ENCODE measurements at regions not wholly inside any gene's neighbourhood (a gene's known extent, or its start where the extent isn't known, plus 50 kb on each side); places are given as distances from the start of the nearest gene placed in this dataset.

- no peaks in the 10 kb centered on the region for H3K27me3 ChIP-seq (ENCODE audit: insufficient read depth, low read length)
- H3K9me3 ChIP-seq (ENCODE audit: control insufficient read depth, low read depth, low read length): no peaks in the 10 kb centered on the region
- Mint-ChIP-seq H3K9me3 (peaks cover 8 to 13% of the 10 kb centered on the region in 2 experiments; a peak in 4 of 5 replicates), H3K4me3 (no peak overlapping the region), H3K27me3 (ENCODE audit: low read depth) (no peaks in the 10 kb centered on the region), H3K27ac (no peak overlapping the region), H3K36me3 (ENCODE audit: insufficient read depth in 1 of 3, low read depth in 3 of 3) (peaks cover 2 to 19% (median 2%) of the 10 kb centered on the region in 3 experiments; a peak in 4 of 7 replicates), H3K4me1 (peaks cover 4 to 18% of the 10 kb centered on the region in 2 experiments)
- no peak overlapping the region for H3T11ph ChIP-seq (ENCODE audit: low read length)
- no peak overlapping the region for H3K4ac ChIP-seq (ENCODE audit: low read depth, low read length)
- H3K4me2 ChIP-seq (ENCODE audit: insufficient read depth, insufficient read length, low read length): no peak overlapping the region
- H2AK5ac ChIP-seq (ENCODE audit: insufficient read length, low read length): no peak overlapping the region
- no peak overlapping the region for H2BK15ac ChIP-seq (ENCODE audit: low read depth, low read length)
- no peak for TF ChIP-seq CTCF (conservative IDR thresholded peaks at IDR 0.05)
- H3K79me2 ChIP-seq (ENCODE audit: insufficient read depth, low read length): no peaks in the 10 kb centered on the region
- H2AFZ ChIP-seq (ENCODE audit: low read length): no peak overlapping the region
- H2BK20ac ChIP-seq (ENCODE audit: low read depth, low read length, poor library complexity, severe bottlenecking): no peak overlapping the region
- H2BK120ac ChIP-seq (ENCODE audit: low read depth, low read length, poor library complexity, severe bottlenecking): no peak overlapping the region
- H3K14ac ChIP-seq (ENCODE audit: insufficient read depth, low read length): no peak overlapping the region
- no peak overlapping the region for H3K23ac ChIP-seq (ENCODE audit: insufficient read length, low read depth, low read length)
- H3K27ac ChIP-seq (ENCODE audit: insufficient read length, low read depth, low read length): no peak overlapping the region
- no peak overlapping the region for H4K8ac ChIP-seq (replicated peaks; ENCODE audit: insufficient read length, low read depth, low read length)
- H4K91ac ChIP-seq (ENCODE audit: insufficient read length, low read depth, low read length): no peak overlapping the region
- DNase-seq: no peak
- H3K79me1 ChIP-seq (ENCODE audit: insufficient read depth, low read depth, low read length, poor library complexity, severe bottlenecking): no peaks in the 10 kb centered on the region
- no peaks in the 10 kb centered on the region for H3K23me2 ChIP-seq (ENCODE audit: insufficient read length, low read depth, low read length, poor library complexity, severe bottlenecking)
- H4K5ac ChIP-seq (ENCODE audit: insufficient read length, low read depth, low read length): no peak overlapping the region
- no peaks in the 10 kb centered on the region for H4K20me1 ChIP-seq (ENCODE audit: control insufficient read depth, insufficient read depth, insufficient read length)
- no peak overlapping the region for H3K9ac ChIP-seq (ENCODE audit: extremely low read depth, insufficient read length, low read length)
- no peaks in the 10 kb centered on the region for H3K4me1 ChIP-seq (ENCODE audit: insufficient read depth, low read length)
- no peak overlapping the region for H2BK5ac ChIP-seq (ENCODE audit: insufficient read length, low read length)
- no peak overlapping the region for H3K18ac ChIP-seq (ENCODE audit: insufficient read length, low read depth, low read length)
- no peak overlapping the region for H3K56ac ChIP-seq (ENCODE audit: insufficient read length, low read depth, low read length)
- H2BK12ac ChIP-seq (ENCODE audit: insufficient read length, low read depth, low read length): no peak overlapping the region
Observed at GRCh38 chr13:47066226-47066625, 169.4 kb upstream of the HTR2A start.

Data from H9 (cell line).